ENCODE measurements at regions not wholly inside any gene's neighbourhood (a gene's known extent, or its start where the extent isn't known, plus 50 kb on each side); places are given as distances from the start of the nearest gene placed in this dataset.

DNA sequence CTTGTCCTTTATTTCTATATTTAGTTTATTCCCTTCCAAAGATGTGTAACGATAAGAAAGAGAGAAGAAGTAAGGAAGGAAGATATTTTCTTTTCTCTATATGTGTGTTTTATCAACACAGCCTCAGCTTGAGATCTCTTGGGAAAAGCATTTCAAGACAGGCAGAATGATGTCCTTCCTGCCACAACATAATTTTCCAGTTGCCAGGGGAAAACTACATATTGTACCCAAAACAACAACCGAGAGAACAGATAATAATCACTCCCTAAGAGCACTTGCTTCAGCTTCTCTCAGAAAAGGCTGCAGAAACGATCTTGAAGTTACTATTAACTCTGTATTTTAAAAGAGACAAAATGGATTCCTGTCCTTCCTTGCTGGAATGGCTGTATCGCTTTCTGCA lies 151.4 kb upstream of the ITGB1 start:
- H3K27ac ChIP-seq (ENCODE audit: low read depth in 1 of 2, low read length in 1 of 2): no peak overlapping the region
- peaks cover 1 to 28% (median 6%) of the 10 kb centered on the region in 5 donors for H3K4me1 ChIP-seq (ENCODE audit: control insufficient read depth in 5 of 5, insufficient read depth in 5 of 5, low read length in 5 of 5)
- H3K36me3 ChIP-seq (ENCODE audit: control insufficient read depth in 4 of 4, insufficient read depth in 4 of 4, low read length in 4 of 4): no peaks in the 10 kb centered on the region
- WGBS, 2 donors: 61 to 74% methylated on average over 4 of the region's 4 CpGs
- DNase-seq (no peak), ATAC-seq (ENCODE audit: insufficient read depth, low FRiP score) (no peak)
- H3K27me3 ChIP-seq (ENCODE audit: control insufficient read depth in 3 of 3, insufficient read depth in 3 of 3, low read length in 2 of 3): no peaks in the 10 kb centered on the region
- H3K9ac ChIP-seq (ENCODE audit: insufficient read depth in 1 of 2, low read length in 2 of 2): no peak overlapping the region
- H3K9me3 ChIP-seq (ENCODE audit: control insufficient read depth in 4 of 4, insufficient read depth in 3 of 4, low read length in 3 of 4): no peaks in the 10 kb centered on the region
- H3K4me3 ChIP-seq: no peak overlapping the region
- TF ChIP-seq, protein P1, sequence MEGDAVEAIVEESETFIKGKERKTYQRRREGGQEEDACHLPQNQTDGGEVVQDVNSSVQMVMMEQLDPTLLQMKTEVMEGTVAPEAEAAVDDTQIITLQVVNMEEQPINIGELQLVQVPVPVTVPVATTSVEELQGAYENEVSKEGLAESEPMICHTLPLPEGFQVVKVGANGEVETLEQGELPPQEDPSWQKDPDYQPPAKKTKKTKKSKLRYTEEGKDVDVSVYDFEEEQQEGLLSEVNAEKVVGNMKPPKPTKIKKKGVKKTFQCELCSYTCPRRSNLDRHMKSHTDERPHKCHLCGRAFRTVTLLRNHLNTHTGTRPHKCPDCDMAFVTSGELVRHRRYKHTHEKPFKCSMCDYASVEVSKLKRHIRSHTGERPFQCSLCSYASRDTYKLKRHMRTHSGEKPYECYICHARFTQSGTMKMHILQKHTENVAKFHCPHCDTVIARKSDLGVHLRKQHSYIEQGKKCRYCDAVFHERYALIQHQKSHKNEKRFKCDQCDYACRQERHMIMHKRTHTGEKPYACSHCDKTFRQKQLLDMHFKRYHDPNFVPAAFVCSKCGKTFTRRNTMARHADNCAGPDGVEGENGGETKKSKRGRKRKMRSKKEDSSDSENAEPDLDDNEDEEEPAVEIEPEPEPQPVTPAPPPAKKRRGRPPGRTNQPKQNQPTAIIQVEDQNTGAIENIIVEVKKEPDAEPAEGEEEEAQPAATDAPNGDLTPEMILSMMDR (IDR thresholded peaks at IDR 0.05; ENCODE audit: control extremely low read depth, extremely low read depth): no peak

DNA sequence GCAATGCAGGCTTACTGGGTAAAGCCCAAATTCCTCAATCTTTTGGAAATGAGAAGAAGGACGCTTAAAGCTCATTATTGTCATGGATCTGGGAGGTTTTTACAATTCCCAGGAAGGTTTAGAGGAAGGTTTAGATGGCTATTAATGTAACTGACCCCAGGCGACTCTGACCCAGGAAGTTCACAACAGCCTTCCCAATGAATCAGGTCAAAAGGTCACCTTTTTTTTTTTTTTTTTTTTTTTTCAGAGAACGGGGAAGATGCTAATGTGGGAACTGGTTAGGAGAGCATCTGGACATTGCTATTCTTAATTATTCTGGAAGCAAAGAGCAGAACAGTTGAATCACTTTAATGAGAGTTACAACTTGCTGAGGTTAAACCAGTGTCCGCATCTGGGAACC lies 149.9 kb upstream of the ITGB1 start:
- Histone ChIP-seq H3K4me1 (ENCODE audit: control insufficient read depth in 5 of 5, insufficient read depth in 5 of 5, low read length in 5 of 5) (peaks cover 0 to 14% (median 3%) of the 10 kb centered on the region in 5 donors), H3K9me3 (ENCODE audit: control insufficient read depth in 4 of 4, insufficient read depth in 3 of 4, low read length in 3 of 4) (peaks cover 0 to 5% (median 2%) of the 10 kb centered on the region in 4 donors), H3K27me3 (ENCODE audit: control insufficient read depth in 3 of 3, insufficient read depth in 3 of 3, low read length in 2 of 3) (no peaks in the 10 kb centered on the region), H3K4me3 (no peak overlapping the region), H3K9ac (ENCODE audit: insufficient read depth in 1 of 2, low read length in 2 of 2) (no peak overlapping the region), H3K36me3 (ENCODE audit: control insufficient read depth in 4 of 4, insufficient read depth in 4 of 4, low read length in 4 of 4) (no peaks in the 10 kb centered on the region), H3K27ac (ENCODE audit: low read depth in 1 of 2, low read length in 1 of 2) (no peak overlapping the region)
- no peak for ATAC-seq (ENCODE audit: insufficient read depth, low FRiP score)
- no peak for DNase-seq
- 90 to 94% methylated on average over 4 of the region's 4 CpGs for WGBS, 2 donors
- TF ChIP-seq, protein P1 (IDR thresholded peaks at IDR 0.05; ENCODE audit: control extremely low read depth, extremely low read depth): no peak

- peaks cover 0 to 4% (median 0%) of the 10 kb centered on the region in 5 donors for H3K4me1 ChIP-seq (ENCODE audit: control insufficient read depth in 5 of 5, insufficient read depth in 5 of 5, low read length in 5 of 5)
- H3K9me3 ChIP-seq (ENCODE audit: control insufficient read depth in 4 of 4, insufficient read depth in 3 of 4, low read length in 3 of 4): peaks cover 0 to 5% (median 2%) of the 10 kb centered on the region in 4 donors
- no peaks in the 10 kb centered on the region for H3K27me3 ChIP-seq (ENCODE audit: control insufficient read depth in 3 of 3, insufficient read depth in 3 of 3, low read length in 2 of 3)
- TF ChIP-seq, protein P1 (IDR thresholded peaks at IDR 0.05; ENCODE audit: control extremely low read depth, extremely low read depth): no peak
- 79 to 81% methylated on average over 10 of the region's 10 CpGs for WGBS, 2 donors
- H3K27ac ChIP-seq (ENCODE audit: low read depth in 1 of 2, low read length in 1 of 2): no peak overlapping the region
- H3K36me3 ChIP-seq (ENCODE audit: control insufficient read depth in 4 of 4, insufficient read depth in 4 of 4, low read length in 4 of 4): no peaks in the 10 kb centered on the region
- H3K9ac ChIP-seq (ENCODE audit: insufficient read depth in 1 of 2, low read length in 2 of 2): no peak overlapping the region
- DNase-seq: no peak
- ATAC-seq (ENCODE audit: insufficient read depth, low FRiP score): no peak
- H3K4me3 ChIP-seq: no peak overlapping the region
These were observed 148.7 kb upstream of the ITGB1 start for GRCh38 chr10:33106767-33107166.

DNA sequence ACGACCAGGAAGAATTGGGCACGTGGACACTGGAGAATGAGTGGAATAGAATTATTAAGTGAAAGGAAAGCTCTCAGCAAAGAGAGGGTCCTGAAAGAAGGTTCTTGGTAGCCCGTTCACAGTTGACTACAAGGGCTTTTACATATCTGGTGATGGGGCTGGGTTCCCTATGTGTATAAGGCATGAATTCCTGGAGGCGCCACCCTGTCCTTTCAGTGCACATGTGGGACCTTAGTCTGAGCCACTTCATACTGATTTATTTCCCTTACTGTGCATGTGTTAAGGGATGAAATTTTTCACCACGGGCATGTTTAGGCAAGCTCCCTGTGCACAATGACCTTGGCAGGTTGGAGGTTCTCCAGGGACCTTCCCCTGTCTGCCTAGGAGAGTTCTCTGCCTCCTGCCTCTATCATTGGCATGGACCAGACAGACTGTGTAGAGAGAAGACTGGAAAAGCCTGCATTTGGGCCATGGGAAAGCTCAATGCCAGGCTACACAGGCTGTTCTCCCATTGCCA lies 145.9 kb upstream of the ITGB1 start:
- Histone ChIP-seq H3K27ac (ENCODE audit: low read depth in 1 of 2, low read length in 1 of 2) (no peak overlapping the region), H3K4me3 (no peak overlapping the region), H3K9me3 (ENCODE audit: control insufficient read depth in 4 of 4, insufficient read depth in 3 of 4, low read length in 3 of 4) (peaks cover 0 to 5% (median 2%) of the 10 kb centered on the region in 4 donors), H3K9ac (ENCODE audit: insufficient read depth in 1 of 2, low read length in 2 of 2) (no peak overlapping the region), H3K36me3 (ENCODE audit: control insufficient read depth in 4 of 4, insufficient read depth in 4 of 4, low read length in 4 of 4) (no peaks in the 10 kb centered on the region), H3K4me1 (ENCODE audit: control insufficient read depth in 5 of 5, insufficient read depth in 5 of 5, low read length in 5 of 5) (no peaks in the 10 kb centered on the region), H3K27me3 (ENCODE audit: control insufficient read depth in 3 of 3, insufficient read depth in 3 of 3, low read length in 2 of 3) (no peaks in the 10 kb centered on the region)
- TF ChIP-seq, protein P1 (IDR thresholded peaks at IDR 0.05; ENCODE audit: control extremely low read depth, extremely low read depth): no peak
- no peak for DNase-seq
- ATAC-seq (ENCODE audit: insufficient read depth, low FRiP score): no peak
- 70 to 84% methylated on average over 5 of the region's 5 CpGs for WGBS, 2 donors
